AML-193 (cell line): ENCODE measurements at regions not wholly inside any gene's neighbourhood (a gene's known extent, or its start where the extent isn't known, plus 50 kb on each side); places are given as distances from the start of the nearest gene placed in this dataset.

ENCODE experiments used
- DNase-seq, 2 experiments: peaks; one replicate each; lab custom pipeline; 2025; lab: John Stamatoyannopoulos, UW

GRCh38 chr6:1551249-1551648, 58.5 kb upstream of the FOXC1 start:
- DNase-seq = no peak

GRCh38 chr6:1552296-1552761, 57.4 kb upstream of the FOXC1 start:
- DNase-seq = peak; percentile 46 to 47

- DNase-seq = no peak
Measured at GRCh38 chr6:1553562-1554083, 56.1 kb upstream of the FOXC1 start.

- no peak for DNase-seq
Measured at GRCh38 chr6:1554141-1554475, 55.6 kb upstream of the FOXC1 start.

- DNase-seq = no peak
Measured at GRCh38 chr6:1554476-1555310, 55.0 kb upstream of the FOXC1 start.

GRCh38 chr6:1558388-1558787, 51.3 kb upstream of the FOXC1 start:
- DNase-seq = no peak
